ENCODE measurements at regions not wholly inside any gene's neighbourhood (a gene's known extent, or its start where the extent isn't known, plus 50 kb on each side); places are given as distances from the start of the nearest gene placed in this dataset.

DNA sequence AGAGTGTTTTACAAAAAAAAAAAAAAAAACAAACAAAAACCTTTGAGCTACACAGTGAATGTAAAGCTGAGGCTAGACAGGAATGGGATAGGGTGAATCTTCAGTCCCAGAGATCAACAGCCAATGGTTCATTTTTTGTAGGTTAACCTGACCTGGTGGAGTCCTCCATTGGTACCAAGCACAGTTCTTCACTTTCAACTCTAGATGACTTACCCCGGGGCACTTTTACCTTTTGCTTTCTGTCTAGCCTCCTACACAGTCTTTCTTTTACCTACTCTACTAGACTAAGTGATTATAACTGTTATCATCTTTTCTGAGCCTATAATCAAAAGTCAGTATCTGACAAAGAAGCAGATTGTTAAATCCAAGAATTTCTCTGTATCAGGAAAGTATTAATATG lies 50.9 kb downstream of the ANXA2R start:
- Histone ChIP-seq H3K9me3 (no peaks in the 10 kb centered on the region), H3K4me3 (ENCODE audit: control insufficient read depth in 1 of 2, extremely low read depth in 1 of 2, low read length in 1 of 2) (peak overlapping the region in 1 of 2 donors; percentile 83), H3K36me3 (ENCODE audit: control insufficient read depth in 2 of 2, extremely low read depth in 1 of 2, insufficient read depth in 1 of 2, low read length in 1 of 2) (peaks cover 0 to 13% of the 10 kb centered on the region in 2 donors), H3K27me3 (replicated peaks in 1 of 2; ENCODE audit: control insufficient read depth in 2 of 2, extremely low read depth in 1 of 2, insufficient read depth in 2 of 2, low read length in 1 of 2) (no peaks in the 10 kb centered on the region), H3K4me1 (ENCODE audit: control insufficient read depth in 1 of 2, extremely low read depth in 1 of 2, insufficient read depth in 2 of 2, low read length in 2 of 2) (peaks cover 25 to 39% of the 10 kb centered on the region in 2 experiments), H3K27ac (ENCODE audit: low read length) (peak overlapping the region; percentile 89)
- no peaks in the 10 kb centered on the region for H3K9me3 Mint-ChIP-seq
- H3K36me3 Mint-ChIP-seq = peaks cover 25% of the 10 kb centered on the region
- ChIA-PET POLR2A (interaction anchor here (0.6 to 2.1 kb wide), 18 partner anchors 10 to 372 kb away, joined by 3 to 14 read pairs (median 4); no protein-coding TSS in a partner anchor), CTCF (interaction anchor here (0.6 to 10.3 kb wide), 12 partner anchors 29 to 495 kb away, joined by 3 to 146 read pairs (median 5); no protein-coding TSS in a partner anchor)
- H3K4me3 Mint-ChIP-seq = peak overlapping the region; percentile 83 to 100 (median 100)
- peaks cover 59 to 76% (median 65%) of the 10 kb centered on the region in 3 donors for H3K4me1 Mint-ChIP-seq
- WGBS (ENCODE audit: insufficient coverage) = 0% methylated on average over 1 of the region's 1 CpG
- peak overlapping the region; percentile 90 to 100 for H3K27ac Mint-ChIP-seq
- no peak for ATAC-seq (replicated peaks in 1 of 4)
- no peaks in the 10 kb centered on the region for H3K27me3 Mint-ChIP-seq
- DNase-seq = peak in 1 of 35 experiments; percentile 46

- Mint-ChIP-seq H3K27me3 (no peaks in the 10 kb centered on the region), H3K4me3 (peak overlapping the region; percentile 83 to 100 (median 100)), H3K9me3 (no peaks in the 10 kb centered on the region), H3K36me3 (peaks cover 27% of the 10 kb centered on the region), H3K4me1 (peaks cover 60 to 70% (median 65%) of the 10 kb centered on the region in 3 donors), H3K27ac (peak overlapping the region; percentile 90 to 100)
- ChIA-PET CTCF (interaction anchor here (0.6 to 10.3 kb wide), 13 partner anchors 18 to 643 kb away, joined by 3 to 146 read pairs (median 5); no protein-coding TSS in a partner anchor), POLR2A (interaction anchor here (0.7 to 2.1 kb wide), 15 partner anchors 10 to 405 kb away, joined by 3 to 14 read pairs (median 4); partner anchors contain the start of gene HMGCS1 (in 1 of the 2))
- DNase-seq (no peak), ATAC-seq (replicated peaks in 1 of 4) (no peak)
- Histone ChIP-seq H3K4me1 (ENCODE audit: control insufficient read depth in 1 of 2, extremely low read depth in 1 of 2, insufficient read depth in 2 of 2, low read length in 2 of 2) (peaks cover 25 to 39% of the 10 kb centered on the region in 2 experiments), H3K9me3 (no peaks in the 10 kb centered on the region), H3K4me3 (ENCODE audit: control insufficient read depth in 1 of 2, extremely low read depth in 1 of 2, low read length in 1 of 2) (no peak overlapping the region), H3K27me3 (replicated peaks in 1 of 2; ENCODE audit: control insufficient read depth in 2 of 2, extremely low read depth in 1 of 2, insufficient read depth in 2 of 2, low read length in 1 of 2) (no peaks in the 10 kb centered on the region), H3K36me3 (ENCODE audit: control insufficient read depth in 2 of 2, extremely low read depth in 1 of 2, insufficient read depth in 1 of 2, low read length in 1 of 2) (peaks cover 0 to 17% of the 10 kb centered on the region in 2 donors), H3K27ac (ENCODE audit: low read length) (peak overlapping the region; percentile 89)
- WGBS (ENCODE audit: insufficient coverage) = 100% methylated on average over 1 of the region's 2 CpGs
Measured at GRCh38 chr5:42988568-42988967, 51.6 kb downstream of the ANXA2R start.

GRCh38 chr5:42985129-42986037 lies 54.7 kb downstream of the ANXA2R start:
- Mint-ChIP-seq H3K4me1 (peaks cover 53 to 64% (median 62%) of the 10 kb centered on the region in 3 donors), H3K9me3 (no peaks in the 10 kb centered on the region), H3K27ac (no peak overlapping the region), H3K36me3 (peaks cover 34% of the 10 kb centered on the region), H3K27me3 (no peaks in the 10 kb centered on the region), H3K4me3 (peak overlapping the region in 1 of 3 donors; percentile 100)
- no peak for ATAC-seq (replicated peaks in 1 of 4)
- Histone ChIP-seq H3K4me1 (ENCODE audit: control insufficient read depth in 1 of 2, extremely low read depth in 1 of 2, insufficient read depth in 2 of 2, low read length in 2 of 2) (peaks cover 16 to 24% of the 10 kb centered on the region in 2 experiments), H3K27ac (ENCODE audit: low read length) (no peak overlapping the region), H3K27me3 (replicated peaks in 1 of 2; ENCODE audit: control insufficient read depth in 2 of 2, extremely low read depth in 1 of 2, insufficient read depth in 2 of 2, low read length in 1 of 2) (no peaks in the 10 kb centered on the region), H3K36me3 (ENCODE audit: control insufficient read depth in 2 of 2, extremely low read depth in 1 of 2, insufficient read depth in 1 of 2, low read length in 1 of 2) (peaks cover 2 to 21% of the 10 kb centered on the region in 2 donors), H3K4me3 (ENCODE audit: control insufficient read depth in 1 of 2, extremely low read depth in 1 of 2, low read length in 1 of 2) (no peak overlapping the region), H3K9me3 (no peaks in the 10 kb centered on the region)
- 80% methylated on average over 1 of the region's 2 CpGs for WGBS (ENCODE audit: insufficient coverage)
- POLR2A ChIA-PET = no interaction called here
- no peak for DNase-seq
- CTCF ChIA-PET = interaction anchor here in 1 of 2 donors (0.5 kb wide), 1 partner anchor 35 kb away, joined by 4 read pairs; no protein-coding TSS in a partner anchor

DNA sequence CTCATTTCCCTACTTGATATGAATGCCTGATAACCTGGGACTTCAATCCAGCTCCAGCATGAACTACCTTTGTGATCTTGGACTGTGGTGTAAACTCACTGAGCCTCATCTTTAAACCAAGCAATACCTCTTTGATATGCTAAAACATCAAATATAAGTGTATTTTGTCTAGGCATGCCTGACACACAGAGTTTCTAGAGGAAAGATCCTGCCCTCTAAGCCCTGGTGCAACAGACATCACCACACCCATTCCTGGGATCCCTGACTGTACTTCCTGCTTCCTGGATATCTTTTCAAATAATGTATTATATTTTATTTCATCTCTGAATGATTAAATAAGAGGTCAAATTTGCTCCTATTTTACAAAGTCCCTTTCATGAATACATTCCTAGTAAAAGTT lies 55.8 kb downstream of the ANXA2R start:
- Histone ChIP-seq H3K4me3 (ENCODE audit: control insufficient read depth in 1 of 2, extremely low read depth in 1 of 2, low read length in 1 of 2) (no peak overlapping the region), H3K27ac (ENCODE audit: low read length) (no peak overlapping the region), H3K4me1 (ENCODE audit: control insufficient read depth in 1 of 2, extremely low read depth in 1 of 2, insufficient read depth in 2 of 2, low read length in 2 of 2) (peaks cover 9 to 17% of the 10 kb centered on the region in 2 experiments), H3K9me3 (no peaks in the 10 kb centered on the region), H3K27me3 (replicated peaks in 1 of 2; ENCODE audit: control insufficient read depth in 2 of 2, extremely low read depth in 1 of 2, insufficient read depth in 2 of 2, low read length in 1 of 2) (no peaks in the 10 kb centered on the region), H3K36me3 (ENCODE audit: control insufficient read depth in 2 of 2, extremely low read depth in 1 of 2, insufficient read depth in 1 of 2, low read length in 1 of 2) (peaks cover 2 to 21% of the 10 kb centered on the region in 2 donors)
- H3K4me3 Mint-ChIP-seq = no peak overlapping the region
- peaks cover 42 to 54% (median 54%) of the 10 kb centered on the region in 3 donors for H3K4me1 Mint-ChIP-seq
- peaks cover 34% of the 10 kb centered on the region for H3K36me3 Mint-ChIP-seq
- ChIA-PET POLR2A (no interaction called here), CTCF (interaction anchor here in 1 of 2 donors (0.5 kb wide), 1 partner anchor 34 kb away, joined by 4 read pairs; no protein-coding TSS in a partner anchor)
- no peaks in the 10 kb centered on the region for H3K9me3 Mint-ChIP-seq
- H3K27me3 Mint-ChIP-seq = no peaks in the 10 kb centered on the region
- ATAC-seq (replicated peaks in 1 of 4) = no peak
- DNase-seq = no peak
- H3K27ac Mint-ChIP-seq = no peak overlapping the region

- CTCF ChIA-PET = interaction anchor here in 1 of 2 donors (1.0 kb wide), 1 partner anchor 123 kb away, joined by 3 read pairs; no protein-coding TSS in a partner anchor
- ATAC-seq (replicated peaks in 1 of 4) = no peak
- POLR2A ChIA-PET = interaction anchor here (0.6 to 0.8 kb wide), 5 partner anchors 9 to 1106 kb away, joined by 3 to 11 read pairs (median 6); no protein-coding TSS in a partner anchor
- no peaks in the 10 kb centered on the region for H3K9me3 ChIP-seq
- peaks cover 2 to 11% of the 10 kb centered on the region in 2 experiments for H3K4me1 ChIP-seq (ENCODE audit: control insufficient read depth in 1 of 2, extremely low read depth in 1 of 2, insufficient read depth in 2 of 2, low read length in 2 of 2)
- Mint-ChIP-seq H3K27me3 (no peaks in the 10 kb centered on the region), H3K36me3 (peaks cover 36% of the 10 kb centered on the region), H3K4me1 (peaks cover 23 to 36% (median 34%) of the 10 kb centered on the region in 3 donors), H3K9me3 (no peaks in the 10 kb centered on the region), H3K27ac (no peak overlapping the region), H3K4me3 (no peak overlapping the region)
- H3K27ac ChIP-seq (ENCODE audit: low read length) = no peak overlapping the region
- DNase-seq = no peak
- no peak overlapping the region for H3K4me3 ChIP-seq (ENCODE audit: control insufficient read depth in 1 of 2, extremely low read depth in 1 of 2, low read length in 1 of 2)
- no peaks in the 10 kb centered on the region for H3K27me3 ChIP-seq (replicated peaks in 1 of 2; ENCODE audit: control insufficient read depth in 2 of 2, extremely low read depth in 1 of 2, insufficient read depth in 2 of 2, low read length in 1 of 2)
- WGBS (ENCODE audit: insufficient coverage) = no CpG with 5 or more reads among the region's 7 CpGs
- H3K36me3 ChIP-seq (ENCODE audit: control insufficient read depth in 2 of 2, extremely low read depth in 1 of 2, insufficient read depth in 1 of 2, low read length in 1 of 2) = peaks cover 2 to 21% of the 10 kb centered on the region in 2 donors
Measured at GRCh38 chr5:42982107-42982622, 58.0 kb downstream of the ANXA2R start.

Data from T-cell (primary cell).